CD4-positive, alpha-beta T cell treated with Interferon gamma for 1 hour (primary cell): ENCODE measurements at regions not wholly inside any gene's neighbourhood (a gene's known extent, or its start where the extent isn't known, plus 50 kb on each side); places are given as distances from the start of the nearest gene placed in this dataset.
"Not testable (repeated sequence)": the region's sequence is repeated elsewhere in the genome, so short reads cannot be mapped to it uniquely, and the experiment has no call there.

Experiments used
- DNase-seq: peaks from one replicate; pipeline ENCODE4 v3.0.0-alpha.2; 2020

DNA sequence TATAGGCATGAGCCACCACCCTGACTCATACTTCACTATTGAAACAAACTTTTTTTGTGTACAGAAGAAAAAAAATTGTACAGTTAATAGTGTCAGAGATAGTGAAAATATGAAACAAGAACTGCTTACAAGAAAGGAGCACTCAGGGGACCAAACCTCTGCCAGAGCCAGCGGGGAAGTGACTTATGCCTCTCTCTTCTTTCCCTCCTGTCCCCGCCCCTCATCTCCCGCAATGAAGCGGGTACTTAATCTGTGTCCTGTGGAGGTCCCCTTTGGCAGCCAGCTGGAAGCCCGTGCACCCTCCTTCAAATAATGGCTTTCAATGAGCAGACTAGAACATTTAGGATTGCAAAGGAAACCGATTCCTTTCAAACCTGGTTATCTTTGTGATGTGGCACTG is 51.5 kb downstream of the PPIAL4A start:
- DNase-seq: not testable (repeated sequence)

DNA sequence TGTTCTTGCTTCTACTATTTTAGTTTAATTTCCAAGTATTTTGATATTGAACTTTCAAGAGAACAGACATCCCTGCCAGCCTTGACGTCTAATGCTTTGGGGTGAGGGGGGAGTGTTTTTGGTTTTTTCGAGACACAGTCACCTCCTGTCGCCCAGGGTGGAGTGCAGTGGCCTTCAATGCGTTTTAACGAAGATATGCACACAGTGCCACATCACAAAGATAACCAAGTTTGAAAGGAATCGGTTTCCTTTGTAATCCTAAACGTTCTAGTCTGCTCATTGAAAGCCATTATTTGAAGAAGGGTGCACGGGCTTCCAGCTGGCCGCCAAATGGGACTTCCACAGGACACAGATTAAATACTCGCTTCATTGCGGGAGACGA is 52.3 kb downstream of the PPIAL4A start:
- peak; percentile 65 for DNase-seq

DNA sequence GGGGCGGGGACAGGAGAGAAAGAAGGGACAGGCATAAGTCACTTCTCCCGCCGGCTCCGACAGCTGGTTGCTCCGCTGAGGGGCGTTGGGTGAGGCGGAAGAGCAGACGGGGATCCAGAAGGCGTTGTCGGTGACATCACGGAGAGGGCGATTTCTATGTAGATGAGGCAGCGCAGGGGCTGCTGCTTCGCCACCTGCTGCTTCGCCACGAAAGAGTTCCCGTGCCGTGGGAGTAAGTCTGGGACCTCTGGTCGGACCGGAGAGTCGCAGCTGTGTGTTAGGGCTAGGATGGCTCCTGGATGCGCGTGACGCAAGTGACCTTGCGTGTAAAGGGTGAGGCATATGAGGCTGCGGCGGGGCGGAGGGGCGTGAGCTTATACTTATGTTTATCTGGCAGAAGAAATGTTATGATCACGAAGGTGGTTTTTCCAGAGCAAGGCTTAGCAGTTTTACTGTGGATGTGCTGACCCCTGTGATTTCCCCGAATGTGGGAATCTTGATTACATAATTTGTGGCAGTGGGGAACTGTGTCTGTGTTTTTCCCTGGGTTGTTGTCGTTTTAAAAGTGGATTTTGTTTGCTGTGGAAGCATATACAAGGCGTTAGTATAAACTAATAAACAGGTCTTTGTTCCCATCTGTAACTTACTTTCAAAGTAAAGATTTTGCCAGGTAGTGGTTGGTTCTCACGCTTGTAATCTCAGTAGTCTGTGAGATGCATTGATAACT is 52.8 kb downstream of the PPIAL4A start:
- DNase-seq: peak; percentile 87

DNA sequence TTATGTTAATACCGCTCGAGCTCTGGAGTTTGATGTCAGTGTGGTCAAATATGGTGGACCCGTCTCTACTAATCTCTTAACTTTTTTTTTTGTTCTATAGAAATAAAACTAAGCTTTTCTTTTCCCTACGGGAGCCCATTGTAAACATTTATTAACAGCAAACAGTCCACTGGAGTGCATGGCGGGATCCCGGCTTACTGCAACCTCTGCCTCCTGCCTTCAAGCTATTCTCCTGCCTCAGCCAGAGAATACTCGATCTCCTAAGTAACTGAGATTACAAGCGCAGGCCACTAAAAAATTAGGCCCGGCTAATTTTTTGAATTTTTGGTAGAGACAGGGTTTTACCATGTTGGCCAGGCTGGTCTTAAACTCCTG is 53.4 kb downstream of the PPIAL4A start:
- DNase-seq: not testable (repeated sequence)

DNA sequence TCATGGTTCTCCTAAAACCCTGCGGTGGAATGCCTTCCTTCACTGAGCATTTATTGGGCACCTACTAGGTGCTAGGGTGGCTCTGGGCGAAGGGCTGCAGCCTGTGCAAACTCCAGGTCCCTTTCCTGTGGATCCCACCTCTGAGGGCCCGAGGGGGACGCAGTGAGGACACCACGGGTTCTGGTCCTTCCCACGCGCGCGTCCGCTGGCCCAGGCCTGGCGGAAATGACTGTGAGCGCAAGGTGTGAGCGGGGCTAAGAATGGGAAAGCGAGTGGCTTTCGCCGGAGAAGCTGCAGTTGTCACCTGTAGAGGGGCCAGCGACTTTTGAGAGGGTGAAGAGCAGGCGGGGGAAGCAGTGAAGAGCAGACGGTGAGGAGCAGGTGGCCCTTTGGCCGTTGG is 55.1 kb downstream of the PPIAL4A start:
- DNase-seq: not testable (repeated sequence)

DNA sequence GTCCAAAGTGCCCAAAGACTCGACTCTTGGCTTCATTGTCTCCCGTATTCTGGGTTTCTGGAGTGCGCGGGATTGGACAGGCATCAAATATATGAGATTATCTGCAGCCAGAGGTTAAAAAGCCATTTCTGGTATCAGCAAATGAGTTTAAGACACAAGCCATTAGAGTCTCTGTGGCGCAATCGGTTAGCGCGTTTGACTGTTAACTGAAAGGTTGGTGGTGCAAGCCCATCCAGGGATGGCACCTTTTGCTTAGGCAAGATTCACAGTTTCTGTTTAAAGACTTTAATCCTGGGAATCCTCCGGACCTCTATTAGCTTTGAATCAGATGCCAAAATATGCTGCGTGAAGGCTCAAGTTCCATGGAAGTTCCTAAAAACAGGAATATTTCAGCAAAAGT is 55.6 kb downstream of the PPIAL4A start:
- DNase-seq: not testable (repeated sequence)

DNA sequence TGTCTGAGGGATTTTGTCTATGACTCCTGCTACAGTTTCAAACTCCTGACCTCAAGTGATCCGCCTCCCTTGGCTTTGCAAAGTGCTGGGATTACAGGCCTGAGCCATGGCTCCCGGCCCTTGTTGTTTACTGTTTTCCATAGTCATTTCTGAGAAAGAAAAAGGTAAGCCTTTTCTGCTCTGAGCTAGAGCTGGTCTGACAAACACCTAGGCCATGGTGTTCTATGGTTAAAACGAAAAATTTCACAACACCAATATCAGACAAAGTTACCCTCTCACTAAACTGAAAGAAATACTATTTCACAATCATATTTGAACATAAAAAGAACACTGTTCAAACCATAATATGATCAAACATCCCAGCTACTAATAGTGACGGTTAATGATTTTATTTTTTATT is 57.5 kb downstream of the PPIAL4A start:
- not testable (repeated sequence) for DNase-seq

DNA sequence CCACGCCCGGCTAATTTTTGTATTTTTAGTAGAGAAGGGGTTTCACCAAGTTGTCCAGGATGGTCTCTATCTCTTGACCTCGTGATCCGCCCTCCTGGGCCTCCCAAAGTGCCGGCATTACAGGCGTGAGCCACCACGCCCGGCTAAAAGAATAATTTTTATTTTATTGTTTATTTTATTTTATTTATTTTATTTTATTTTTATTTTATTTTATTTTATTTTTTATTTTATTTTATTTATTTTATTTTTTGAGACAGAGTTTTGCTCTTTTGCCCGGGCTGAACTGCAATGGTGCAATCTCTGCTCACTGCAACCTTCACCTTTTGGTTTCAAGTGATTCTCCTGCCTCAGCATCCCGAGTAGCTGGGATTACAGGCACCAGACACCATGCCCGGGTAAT is 60.2 kb downstream of the PPIAL4A start:
- DNase-seq: not testable (repeated sequence)

DNA sequence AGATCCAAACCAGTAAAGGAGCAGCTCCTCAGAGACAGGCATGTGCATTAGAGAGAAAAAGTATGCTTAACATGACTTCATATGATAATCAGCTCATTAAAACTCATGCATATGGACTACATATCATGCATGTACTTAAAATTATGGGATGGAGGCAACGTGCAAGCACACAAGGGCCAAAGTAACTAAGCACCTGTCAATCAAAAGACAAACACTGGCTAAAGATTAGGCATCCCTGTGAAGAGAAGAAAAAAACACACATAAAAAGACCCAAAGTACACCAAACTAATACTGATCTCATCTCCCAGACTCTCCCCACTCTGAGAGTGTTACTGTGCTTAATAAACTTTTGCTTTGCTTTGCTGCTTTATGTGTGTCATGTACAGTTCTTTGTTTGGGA is 61.1 kb downstream of the PPIAL4A start:
- DNase-seq: not testable (repeated sequence)

DNA sequence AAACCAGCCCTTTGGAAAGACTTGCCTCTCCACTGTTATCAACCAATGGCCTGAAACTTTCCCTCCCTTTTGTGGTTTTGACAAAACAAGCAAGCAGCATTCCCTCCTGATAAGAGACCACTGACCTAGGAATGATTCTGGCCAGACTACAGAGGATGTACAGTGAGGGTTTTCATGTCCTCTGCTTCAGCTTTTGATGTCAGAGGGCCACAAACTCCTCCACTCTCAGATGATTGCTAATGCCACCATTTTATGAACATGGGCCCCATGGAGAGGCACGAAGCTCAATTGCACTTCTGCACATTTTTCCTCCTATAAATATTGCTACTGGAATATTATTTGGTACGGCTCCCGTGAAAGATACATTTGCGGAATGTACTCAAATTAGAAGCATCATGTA is 61.5 kb downstream of the PPIAL4A start:
- DNase-seq: not testable (repeated sequence)

DNA sequence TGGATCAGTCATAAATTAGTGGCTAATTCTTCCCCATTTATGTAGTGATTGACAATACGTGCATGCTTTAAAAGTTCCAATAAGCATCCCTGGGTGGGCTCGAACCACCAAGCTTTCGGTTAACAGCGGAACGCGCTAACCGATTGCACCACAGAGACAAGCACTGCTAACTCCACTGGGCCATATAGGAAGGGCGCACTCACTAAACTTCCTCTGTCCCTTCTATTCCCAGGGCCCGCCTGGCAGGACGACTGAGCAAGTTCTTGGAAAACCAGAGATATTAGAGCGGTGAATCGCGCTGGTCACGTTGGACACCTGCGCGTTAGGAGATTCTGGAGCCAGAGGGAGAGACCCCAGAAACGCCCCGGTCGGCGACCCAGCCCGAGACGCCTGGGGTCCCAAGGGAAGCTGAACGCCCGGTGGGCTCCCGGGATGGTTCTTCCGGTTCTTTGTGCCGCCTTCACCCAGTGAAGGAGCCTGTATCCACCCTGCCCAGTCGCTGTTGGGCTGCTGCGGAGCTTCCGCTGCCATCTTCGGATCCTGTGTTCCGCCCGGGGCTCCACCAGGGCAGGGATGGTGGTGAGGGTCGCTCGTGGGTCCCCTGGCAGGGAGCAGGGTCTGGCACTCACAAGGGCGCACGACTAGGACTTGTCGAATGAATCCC is 62.8 kb downstream of the PPIAL4A start:
- DNase-seq: not testable (repeated sequence)

DNA sequence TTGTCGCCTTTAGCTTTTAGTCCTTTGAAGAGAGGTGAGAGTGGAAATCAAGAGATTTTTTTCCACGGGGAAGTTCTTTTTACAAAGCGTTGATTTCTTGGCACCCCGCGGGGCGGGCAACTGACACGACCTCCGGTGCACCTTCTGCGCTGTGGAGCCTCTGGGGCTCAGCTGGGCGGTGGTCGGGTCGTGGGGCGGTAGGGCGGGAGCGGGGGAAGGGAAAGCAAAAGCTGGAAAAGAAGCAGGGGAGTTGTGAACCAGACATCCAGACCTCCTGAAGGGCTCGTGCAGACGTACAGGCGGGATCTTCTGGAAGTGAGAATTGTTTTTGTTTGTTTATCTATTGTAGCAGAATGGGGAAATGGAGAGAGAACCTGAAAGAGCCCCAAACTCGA is 63.3 kb downstream of the PPIAL4A start:
- DNase-seq: not testable (repeated sequence)

DNA sequence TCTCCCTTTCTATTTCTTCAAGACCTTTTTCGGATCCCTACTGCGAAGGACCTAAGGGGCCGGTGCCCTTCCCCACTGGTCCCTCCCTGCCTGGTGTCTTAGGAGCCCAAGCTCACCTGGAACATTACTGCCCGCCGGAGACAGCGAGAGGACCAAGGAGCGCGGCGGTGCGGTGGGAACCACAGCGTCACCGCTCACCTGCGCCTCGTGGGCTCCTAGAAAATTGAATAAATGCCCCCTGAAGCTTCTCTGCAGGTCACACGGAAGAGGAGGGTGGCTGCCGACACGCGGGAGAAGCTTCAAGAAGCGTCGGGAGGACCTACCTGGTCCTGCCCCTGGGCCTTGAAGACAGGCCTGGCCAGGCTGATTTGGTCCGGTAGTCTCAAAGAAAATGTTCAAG is 65.2 kb downstream of the PPIAL4A start:
- DNase-seq: no peak

DNA sequence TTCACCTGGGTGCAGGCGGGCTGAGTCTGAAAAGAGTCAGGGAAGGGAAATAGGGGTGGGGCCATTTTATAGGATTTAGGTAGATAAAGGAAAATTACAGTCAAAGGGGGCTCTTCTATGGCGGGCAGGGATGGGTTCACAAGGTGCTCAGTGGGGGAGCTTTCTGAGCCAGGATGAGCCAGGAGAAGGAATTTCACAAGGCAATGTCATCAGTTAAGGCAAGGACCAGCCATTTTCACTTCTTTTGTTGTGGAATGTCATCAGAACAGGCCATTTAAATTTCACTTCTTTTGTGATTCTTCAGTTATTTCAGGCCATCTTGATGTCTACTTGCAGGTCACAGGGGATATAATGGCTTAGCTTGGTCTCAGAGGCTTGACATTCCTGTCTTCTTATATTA is 66.4 kb downstream of the PPIAL4A start:
- DNase-seq: not testable (repeated sequence)

DNA sequence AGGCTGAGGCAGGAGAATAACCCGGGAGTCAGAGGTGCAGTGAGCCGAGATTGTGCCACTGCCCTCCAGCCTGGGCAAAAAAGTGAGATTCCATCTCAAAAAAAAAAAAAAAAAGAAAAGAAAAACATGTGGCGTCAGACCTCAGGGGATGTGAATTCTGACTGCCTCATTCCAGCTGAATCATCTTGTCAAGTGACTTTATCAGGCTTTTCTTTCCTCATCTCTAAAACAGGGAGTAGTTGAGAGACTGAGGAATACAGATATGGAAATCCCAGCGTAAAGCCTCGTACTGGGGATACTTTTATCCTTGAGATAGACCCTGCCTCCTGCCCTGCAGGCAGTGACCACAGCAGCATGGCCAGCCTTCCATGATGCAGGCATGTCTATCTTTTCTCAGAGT is 76.4 kb downstream of the PPIAL4A start:
- DNase-seq: not testable (repeated sequence)

DNA sequence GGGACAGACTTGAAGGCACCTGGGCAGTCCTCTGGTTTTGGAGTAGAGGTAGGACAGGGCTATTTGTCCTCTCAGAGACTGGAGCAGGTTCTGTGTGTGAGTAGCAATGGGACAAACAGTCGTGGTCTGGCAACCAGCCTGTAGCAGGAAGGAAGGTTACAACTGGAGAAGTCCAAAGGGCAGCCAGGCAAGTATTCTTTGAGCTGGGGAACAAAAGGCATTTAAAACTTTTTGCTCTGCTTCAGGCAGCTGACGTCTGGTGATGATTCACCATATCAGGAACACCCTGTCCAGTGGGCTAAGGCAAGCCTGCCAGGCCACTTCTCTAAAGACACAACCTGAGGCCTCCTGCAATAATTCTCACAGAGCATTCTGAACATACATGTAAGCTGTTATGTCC is 83.3 kb downstream of the PPIAL4A start:
- DNase-seq: peak; percentile 18

DNA sequence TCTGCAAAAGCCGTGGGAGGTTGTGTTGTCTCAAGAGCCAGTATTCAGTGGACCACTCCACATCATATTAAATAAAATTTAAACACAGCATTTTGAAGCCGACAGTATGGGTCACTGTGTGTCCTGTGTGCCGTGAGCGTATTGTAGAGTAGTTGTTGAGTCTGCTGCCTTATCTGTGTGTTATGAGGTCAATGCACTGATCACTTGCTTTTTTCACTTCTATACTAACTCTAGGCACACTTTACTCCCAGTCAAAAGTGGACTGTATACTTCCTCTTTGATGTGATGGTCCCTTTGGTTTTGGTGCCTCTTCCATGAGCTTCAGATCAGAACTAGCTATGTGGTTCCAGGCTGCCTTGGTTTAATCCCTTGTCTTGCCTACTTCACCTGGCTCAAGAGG is 84.3 kb downstream of the PPIAL4A start:
- DNase-seq: not testable (repeated sequence)

DNA sequence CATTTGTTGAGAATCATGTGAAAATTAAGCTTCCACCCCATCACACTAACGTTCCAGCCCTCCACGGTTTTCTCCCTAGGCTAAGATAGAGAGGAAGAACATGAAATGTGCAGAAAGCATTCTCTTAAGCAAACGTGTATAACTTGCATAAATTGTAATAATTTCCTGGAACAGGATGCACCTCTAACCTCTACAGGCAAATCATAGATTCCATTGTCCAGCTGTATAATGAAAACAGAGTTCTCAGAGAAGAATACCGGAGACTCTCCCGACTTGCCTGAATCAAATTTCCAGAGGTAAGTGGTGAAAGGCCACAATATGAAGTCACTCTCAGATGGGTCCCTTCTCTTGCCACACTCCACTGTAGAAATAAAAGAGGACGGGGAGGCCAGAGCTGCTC is 87.7 kb downstream of the PPIAL4A start:
- DNase-seq: not testable (repeated sequence)

DNA sequence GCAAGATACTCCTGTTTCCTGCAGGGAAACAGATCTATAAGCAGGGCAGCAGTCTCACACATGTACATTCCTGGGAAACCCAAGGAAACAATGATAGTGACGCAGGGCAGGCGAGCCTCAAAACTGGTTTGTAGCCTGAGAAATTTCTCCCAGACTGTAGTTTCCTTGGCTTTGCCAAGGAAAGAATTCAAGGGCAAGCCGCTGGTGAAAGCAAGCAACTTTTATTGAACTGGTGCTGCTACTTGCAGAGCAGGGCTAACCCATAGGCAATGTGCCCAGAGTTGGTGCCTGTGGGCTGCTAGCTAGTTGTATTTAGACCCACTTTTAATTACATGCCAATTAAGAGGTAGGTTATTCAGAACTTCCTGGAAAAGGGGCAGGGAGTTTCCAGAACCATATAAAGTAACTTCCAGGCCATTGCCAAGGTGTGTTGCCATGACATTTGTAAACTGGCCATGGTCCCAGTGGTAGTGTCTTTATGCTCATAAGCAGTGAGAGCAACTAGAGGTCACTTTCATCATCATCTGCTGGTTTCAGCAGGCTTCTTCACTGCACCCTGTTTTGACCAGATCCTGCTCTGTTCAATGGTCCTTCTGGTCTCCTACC is 92.0 kb downstream of the PPIAL4A start:
- DNase-seq: not testable (repeated sequence)

DNA sequence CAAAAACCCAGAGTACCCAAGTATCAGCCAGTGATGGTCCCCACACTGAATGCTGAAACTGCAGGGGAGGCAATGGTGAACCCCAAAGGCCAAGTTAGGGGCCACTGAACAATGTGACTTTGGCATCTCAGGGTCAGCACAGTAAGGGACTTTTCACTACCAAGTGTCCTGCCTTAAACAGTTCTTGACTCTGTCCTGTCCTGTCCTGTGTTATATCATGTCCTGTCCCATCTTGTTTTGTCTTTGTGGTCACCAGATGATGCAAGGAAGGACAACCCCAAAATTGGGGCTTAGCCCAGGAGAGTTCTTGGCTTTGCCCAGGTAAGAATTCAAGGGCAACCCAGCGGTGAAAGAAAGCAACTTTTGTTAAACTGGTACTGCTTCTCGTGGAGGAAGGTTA is 105.0 kb downstream of the PPIAL4A start:
- DNase-seq: not testable (repeated sequence)

DNA sequence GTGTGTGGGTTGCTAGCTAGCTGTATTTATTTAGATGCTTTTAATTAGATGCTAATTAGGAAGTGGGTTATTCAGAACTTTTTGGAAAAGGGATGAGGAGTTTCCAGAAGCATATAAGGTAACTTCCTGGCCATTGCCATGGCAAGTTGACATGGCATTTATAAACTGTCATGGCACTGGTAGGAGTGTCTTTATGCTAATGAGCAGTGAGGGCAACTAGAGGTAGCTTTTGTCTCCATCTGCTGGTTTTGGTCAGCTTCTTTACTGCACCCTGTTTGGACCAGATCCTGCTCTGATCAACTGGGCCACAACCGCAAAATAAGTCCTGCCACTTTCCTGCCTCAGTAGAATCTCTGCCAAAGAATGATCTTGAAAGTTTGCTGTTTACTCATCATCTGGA is 105.5 kb downstream of the PPIAL4A start:
- DNase-seq: not testable (repeated sequence)

DNA sequence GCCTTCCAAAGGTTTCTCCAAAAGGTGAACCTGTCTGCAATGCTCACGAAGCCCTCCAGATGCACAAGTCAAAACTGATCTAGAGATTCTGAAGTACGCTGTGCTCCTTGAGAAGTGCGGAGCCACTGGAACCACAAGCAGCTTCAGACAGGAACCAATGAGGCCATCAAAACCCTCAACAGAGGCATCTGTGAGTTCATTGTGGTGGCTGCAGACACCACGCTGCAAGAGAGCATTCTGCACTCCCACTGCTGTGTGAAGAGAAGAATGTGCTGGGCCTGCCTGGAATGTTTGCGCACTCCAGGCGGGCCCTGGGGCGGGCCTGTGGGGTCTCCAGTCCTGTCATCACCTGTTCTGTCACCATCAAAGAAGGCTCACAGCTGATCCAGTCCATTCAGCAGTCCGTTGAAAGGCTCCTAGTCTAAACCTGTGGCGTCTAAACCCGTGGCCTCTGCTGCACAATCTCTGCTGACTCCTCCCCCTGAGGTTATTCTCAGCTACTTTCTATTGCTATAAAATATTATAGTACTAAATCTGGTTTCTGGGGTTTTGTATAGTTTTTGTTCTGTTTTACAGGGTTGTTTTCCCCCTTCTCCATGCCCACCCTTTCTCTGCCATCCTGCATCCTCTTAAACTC is 111.6 kb downstream of the PPIAL4A start:
- not testable (repeated sequence) for DNase-seq

DNA sequence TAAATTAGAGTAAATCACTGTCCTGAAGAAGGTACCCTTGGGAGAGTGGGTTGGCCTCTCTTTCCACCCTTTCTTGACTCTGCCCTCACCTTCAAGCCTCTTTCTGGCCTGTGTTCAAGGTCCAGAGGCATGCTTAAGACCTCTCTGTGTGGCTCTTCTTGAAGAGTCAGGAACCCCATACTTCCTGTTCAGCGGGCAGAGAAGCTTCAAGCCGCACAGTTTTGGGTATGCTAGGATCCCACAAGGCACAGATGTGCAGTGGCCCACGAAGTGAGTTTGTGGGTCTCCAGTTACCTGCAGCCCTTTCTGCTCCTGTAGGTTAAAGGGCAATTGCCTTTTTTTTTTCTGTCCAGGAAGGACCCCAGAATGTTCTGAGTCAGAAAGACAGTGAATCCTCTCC is 113.7 kb downstream of the PPIAL4A start:
- DNase-seq: not testable (repeated sequence)

DNA sequence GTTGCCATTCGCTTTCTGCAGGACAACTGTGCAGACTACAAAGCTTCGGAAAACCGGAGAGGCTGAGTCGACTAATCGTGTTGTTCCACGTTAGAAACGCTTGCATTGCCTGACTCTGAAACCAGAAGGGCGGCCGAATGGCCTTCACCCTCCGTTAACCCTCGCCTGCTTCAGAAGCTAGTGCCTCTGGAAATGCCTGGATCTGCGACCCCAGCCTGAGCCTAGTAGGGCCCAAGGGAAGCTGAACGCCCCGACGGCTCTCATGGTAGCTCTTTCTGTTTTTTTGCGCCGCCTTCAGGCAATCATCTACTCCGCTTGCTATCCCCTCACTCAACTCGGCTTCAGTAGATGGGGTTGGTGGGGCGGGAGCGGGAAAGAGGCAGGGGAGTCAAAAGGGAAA is 117.3 kb downstream of the PPIAL4A start:
- not testable (repeated sequence) for DNase-seq
